Uterus (tissue), 3 donors: ENCODE measurements at regions not wholly inside any gene's neighbourhood (a gene's known extent, or its start where the extent isn't known, plus 50 kb on each side); places are given as distances from the start of the nearest gene placed in this dataset.

Experiments
- DNase-seq, 2 donors: peaks; one replicate each; pipeline ENCODE4 v3.0.0-alpha.2; 2019 to 2020
- H3K27ac ChIP-seq, 2 donors: fragments of 200-600 bp; sonication (generic); 1 replicate in 1 of 2; 2 replicates in 1 of 2; pipeline ENCODE4 v1.5.1; 2016 to 2018
- H3K27me3 ChIP-seq, 2 donors: fragments of 200-600 bp; sonication (generic); one replicate each; pipeline ENCODE4 v1.5.1; 2018 to 2019; ENCODE audit warnings: control low read depth in 1 of 2
- H3K36me3 ChIP-seq, 2 donors: fragments of 200-600 bp; sonication (generic); one replicate each; pipeline ENCODE4 v1.5.1; 2019; ENCODE audit warnings: control low read depth in 1 of 2
- H3K4me1 ChIP-seq, 2 donors: fragments of 200-600 bp; sonication (generic); one replicate each; pipeline ENCODE4 v1.5.1; 2018 to 2019; ENCODE audit warnings: control low read depth in 1 of 2
- H3K4me3 ChIP-seq, 2 donors: fragments of 200-600 bp; sonication (generic); 1 replicate in 1 of 2; 2 replicates in 1 of 2; pipeline ENCODE4 v1.5.1; 2018 to 2019; ENCODE audit warnings: mild to moderate bottlenecking in 1 of 2
- H3K9me3 ChIP-seq, 2 donors: fragments of 200-600 bp; sonication (generic); one replicate each; pipeline ENCODE4 v1.5.1; 2019; ENCODE audit warnings: control low read depth in 1 of 2
- POLR2A ChIP-seq, 2 donors: fragments of 450-650 bp; IDR thresholded peaks; one replicate each; pipeline ENCODE4 v1.6.1; 2016; ENCODE audit warnings: antibody characterized with exemption in 2 of 2, mild to moderate bottlenecking in 1 of 2, moderate library complexity in 1 of 2
- intact Hi-C: fragments of 100-400 bp; cut with DNase I; formaldehyde crosslinking; loops from one replicate; pipeline ENCODE4 v1.15.1; 2023; ENCODE audit warnings: low total_unique reads
- TF ChIP-seq, protein P1 (sequence below), 4 experiments: fragments of 200-600 bp in 2 of 4; fragments of 450-650 bp in 2 of 4; sonication (generic) in 2 of 4; IDR thresholded peaks; one replicate each; pipeline ENCODE4 v1.5.1; 2016 to 2019; ENCODE audit warnings: antibody characterized with exemption in 4 of 4, mild to moderate bottlenecking in 2 of 4, moderate library complexity in 1 of 4
- donor health status: DM: yes; HTN: yes; CAD: no.

DNA sequence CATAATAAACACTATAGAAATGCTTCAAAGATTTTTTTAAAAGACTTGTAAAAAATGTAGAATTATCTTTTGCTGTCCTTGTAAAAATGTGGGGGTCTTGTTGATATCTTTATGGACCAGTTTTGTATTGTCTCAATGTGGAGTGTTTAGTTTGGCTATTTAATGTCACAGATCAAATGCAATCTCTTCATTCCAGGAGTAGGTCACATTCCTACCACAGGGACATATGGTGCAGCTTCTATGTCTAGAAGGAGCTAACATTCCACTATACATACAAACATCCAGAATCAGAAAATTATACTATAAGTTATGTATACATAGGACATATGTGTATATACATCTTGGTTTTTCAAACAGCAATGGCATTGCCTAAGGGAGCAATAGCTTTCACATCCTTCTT is 345.7 kb downstream of the BMP4 start:
- no peak for DNase-seq
- intact Hi-C loops, result no loop called here
- H3K9me3 ChIP-seq, result no peaks in the 10 kb centered on the region

DNA sequence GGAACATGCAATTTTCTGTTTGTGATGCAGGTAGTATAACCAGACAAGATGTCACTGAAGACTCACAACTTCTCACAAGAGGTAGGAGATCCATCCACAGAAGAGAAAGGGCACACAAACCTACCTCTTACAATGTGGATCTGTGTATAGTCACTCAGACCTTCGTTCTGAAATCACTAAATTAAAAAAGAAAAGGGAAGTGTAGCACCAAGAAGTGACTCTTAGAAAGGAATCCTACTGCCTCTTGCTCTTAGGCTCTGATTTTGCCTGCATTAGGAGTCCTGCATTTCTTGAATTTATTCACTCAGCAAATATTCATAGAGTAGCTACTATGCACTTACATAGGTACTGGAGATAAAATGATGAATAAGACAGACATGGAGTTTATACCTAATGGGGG is 347.6 kb downstream of the BMP4 start:
- DNase-seq, result no peak
- TF ChIP-seq, protein P1, sequence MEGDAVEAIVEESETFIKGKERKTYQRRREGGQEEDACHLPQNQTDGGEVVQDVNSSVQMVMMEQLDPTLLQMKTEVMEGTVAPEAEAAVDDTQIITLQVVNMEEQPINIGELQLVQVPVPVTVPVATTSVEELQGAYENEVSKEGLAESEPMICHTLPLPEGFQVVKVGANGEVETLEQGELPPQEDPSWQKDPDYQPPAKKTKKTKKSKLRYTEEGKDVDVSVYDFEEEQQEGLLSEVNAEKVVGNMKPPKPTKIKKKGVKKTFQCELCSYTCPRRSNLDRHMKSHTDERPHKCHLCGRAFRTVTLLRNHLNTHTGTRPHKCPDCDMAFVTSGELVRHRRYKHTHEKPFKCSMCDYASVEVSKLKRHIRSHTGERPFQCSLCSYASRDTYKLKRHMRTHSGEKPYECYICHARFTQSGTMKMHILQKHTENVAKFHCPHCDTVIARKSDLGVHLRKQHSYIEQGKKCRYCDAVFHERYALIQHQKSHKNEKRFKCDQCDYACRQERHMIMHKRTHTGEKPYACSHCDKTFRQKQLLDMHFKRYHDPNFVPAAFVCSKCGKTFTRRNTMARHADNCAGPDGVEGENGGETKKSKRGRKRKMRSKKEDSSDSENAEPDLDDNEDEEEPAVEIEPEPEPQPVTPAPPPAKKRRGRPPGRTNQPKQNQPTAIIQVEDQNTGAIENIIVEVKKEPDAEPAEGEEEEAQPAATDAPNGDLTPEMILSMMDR (IDR thresholded peaks at IDR 0.05), result no peak
- no peak for TF ChIP-seq POLR2A (IDR thresholded peaks at IDR 0.05)
- Histone ChIP-seq H3K36me3 (no peaks in the 10 kb centered on the region), H3K27me3 (no peaks in the 10 kb centered on the region), H3K4me1 (no peaks in the 10 kb centered on the region), H3K9me3 (no peaks in the 10 kb centered on the region), H3K27ac (no peak overlapping the region), H3K4me3 (no peak overlapping the region)
- intact Hi-C loops, result no loop called here

More for the DNA sequence above, 345.7 kb downstream of the BMP4 start:
- TF ChIP-seq, protein P1 (IDR thresholded peaks at IDR 0.05), result no peak
- TF ChIP-seq POLR2A (IDR thresholded peaks at IDR 0.05), result no peak
- Histone ChIP-seq H3K4me3 (no peak overlapping the region), H3K27me3 (no peaks in the 10 kb centered on the region), H3K27ac (no peak overlapping the region), H3K4me1 (no peaks in the 10 kb centered on the region), H3K36me3 (no peaks in the 10 kb centered on the region)

DNA sequence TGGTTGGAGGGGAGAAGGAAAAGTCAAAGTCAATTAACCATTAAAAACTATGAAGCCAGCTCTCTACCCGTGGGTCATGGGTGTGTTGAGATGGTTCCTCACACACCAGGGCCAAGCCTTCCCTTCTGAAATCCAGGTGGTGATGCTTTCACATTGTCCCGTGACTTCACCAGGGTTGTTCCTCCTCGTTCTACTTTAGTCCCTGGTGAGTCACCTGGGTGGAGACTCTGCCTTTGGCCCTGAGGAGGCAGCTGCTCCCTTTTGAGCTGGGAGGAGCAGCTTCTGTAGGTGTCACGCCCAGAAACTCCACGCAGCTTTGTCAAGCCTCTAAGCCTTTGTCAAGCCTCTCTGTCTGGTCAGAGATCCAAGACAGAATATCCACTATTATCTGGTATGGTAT is 348.3 kb downstream of the BMP4 start:
- Histone ChIP-seq H3K27ac (no peak overlapping the region), H3K27me3 (no peaks in the 10 kb centered on the region)
- intact Hi-C loops, result no loop called here

DNA sequence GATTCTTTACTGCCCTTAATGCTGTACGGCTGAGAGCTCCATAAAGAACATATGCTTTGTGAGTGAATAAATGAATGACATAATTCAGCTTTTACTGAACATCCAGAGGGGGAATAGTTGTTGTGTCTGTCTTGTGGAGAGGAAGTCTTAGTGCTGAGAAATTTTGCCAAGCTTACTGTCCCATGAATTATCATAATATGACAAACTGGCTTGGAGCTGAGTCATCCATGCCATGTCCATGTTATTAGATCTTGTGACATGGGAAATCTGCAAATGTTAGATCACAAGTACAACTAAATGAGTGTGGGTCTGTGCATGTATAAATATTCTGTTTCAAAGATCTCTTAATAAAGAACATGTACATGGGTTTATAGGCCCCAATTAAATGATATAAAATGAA is 350.4 kb downstream of the BMP4 start:
- intact Hi-C loops, result no loop called here
- no peaks in the 10 kb centered on the region for H3K27me3 ChIP-seq
- H3K36me3 ChIP-seq, result no peaks in the 10 kb centered on the region
- TF ChIP-seq, protein P1 (IDR thresholded peaks at IDR 0.05), result no peak
- TF ChIP-seq POLR2A (IDR thresholded peaks at IDR 0.05), result no peak
- H3K9me3 ChIP-seq, result no peaks in the 10 kb centered on the region
- DNase-seq, result no peak
- H3K4me1 ChIP-seq, result no peaks in the 10 kb centered on the region
- no peak overlapping the region for H3K27ac ChIP-seq
- no peak overlapping the region for H3K4me3 ChIP-seq

More for the DNA sequence above, 348.3 kb downstream of the BMP4 start:
- TF ChIP-seq, protein P1 (IDR thresholded peaks at IDR 0.05), result no peak
- TF ChIP-seq POLR2A (IDR thresholded peaks at IDR 0.05), result no peak
- Histone ChIP-seq H3K4me1 (no peaks in the 10 kb centered on the region), H3K4me3 (no peak overlapping the region), H3K9me3 (no peaks in the 10 kb centered on the region), H3K36me3 (no peaks in the 10 kb centered on the region)
- no peak for DNase-seq

DNA sequence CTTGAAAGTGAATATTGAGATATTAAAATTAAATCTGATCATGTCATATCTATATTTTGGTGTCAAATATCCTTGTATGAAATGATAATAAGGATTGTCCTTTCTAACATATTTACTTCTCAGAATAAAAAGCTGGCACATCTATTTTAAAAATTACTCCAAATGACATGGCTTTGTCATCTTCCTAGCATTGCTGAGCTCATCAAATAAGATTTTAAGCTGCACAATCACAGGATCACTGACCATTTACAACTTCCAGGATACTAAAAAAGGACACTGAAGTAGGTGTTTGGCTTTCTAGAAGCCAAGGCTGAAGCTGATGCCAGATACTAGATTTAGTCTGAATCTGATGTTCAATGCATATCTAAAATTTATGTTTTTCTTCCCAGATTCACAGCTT is 351.1 kb downstream of the BMP4 start:
- intact Hi-C loops, result no loop called here
- TF ChIP-seq, protein P1 (IDR thresholded peaks at IDR 0.05), result no peak
- no peak for TF ChIP-seq POLR2A (IDR thresholded peaks at IDR 0.05)

More for the DNA sequence above, 351.1 kb downstream of the BMP4 start:
- H3K4me1 ChIP-seq, result no peaks in the 10 kb centered on the region
- H3K9me3 ChIP-seq, result no peaks in the 10 kb centered on the region
- DNase-seq, result no peak
- H3K36me3 ChIP-seq, result no peaks in the 10 kb centered on the region
- no peak overlapping the region for H3K4me3 ChIP-seq
- H3K27ac ChIP-seq, result no peak overlapping the region
- no peaks in the 10 kb centered on the region for H3K27me3 ChIP-seq
